Stimulated activated CD4-positive, alpha-beta T cell treated with anti-CD3 and anti-CD28 coated beads, Interleukin-2, amount 100 ng/mL, for 24 hours (primary cell): ENCODE measurements at regions not wholly inside any gene's neighbourhood (a gene's known extent, or its start where the extent isn't known, plus 50 kb on each side); places are given as distances from the start of the nearest gene placed in this dataset.
"Not testable (repeated sequence)": the region's sequence is repeated elsewhere in the genome, so short reads cannot be mapped to it uniquely, and the experiment has no call there.

Experiments
- DNase-seq, 2 donors: peaks; one replicate each; pipeline ENCODE4 v3.0.0-alpha.2; 2020

DNA sequence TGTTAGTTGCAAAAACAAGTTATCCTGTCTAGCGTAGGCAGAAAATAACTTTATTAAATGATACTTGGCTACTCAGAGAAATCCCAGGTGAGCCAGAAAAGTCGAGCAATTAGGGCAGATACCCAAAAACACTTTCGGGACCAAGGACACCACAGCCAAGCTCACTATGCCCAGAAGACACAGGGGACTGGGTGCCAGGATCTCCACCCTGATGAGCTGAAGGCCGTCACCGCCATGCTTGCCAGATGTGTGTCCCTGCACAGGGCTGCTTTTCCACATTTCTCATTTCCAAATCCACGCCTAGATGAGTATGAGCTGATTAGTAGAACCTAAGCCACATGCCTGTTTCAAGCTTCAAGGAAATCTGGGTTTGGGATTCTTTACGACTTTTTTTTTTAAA, 214.0 kb upstream of the SMLR1 start:
- no peak for DNase-seq

DNA sequence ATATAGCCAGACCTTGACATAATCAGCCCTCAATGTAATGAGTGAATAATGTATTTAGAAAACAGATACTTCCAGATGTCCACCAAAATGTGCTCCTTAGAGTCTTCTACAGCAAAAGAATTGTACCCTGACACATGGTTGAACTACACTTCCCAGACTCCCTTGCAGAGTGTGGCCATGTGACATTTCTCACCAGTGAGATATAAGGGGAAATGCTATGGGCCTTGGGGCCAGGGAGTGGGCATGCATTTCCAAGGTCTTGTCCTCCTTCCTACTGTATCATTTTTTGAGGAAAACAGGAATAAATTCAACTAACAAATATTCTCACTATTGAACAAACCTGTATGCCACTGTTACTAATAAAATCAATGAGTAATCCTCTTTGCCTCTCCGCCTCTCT, 211.4 kb upstream of the SMLR1 start:
- no peak for DNase-seq

DNA sequence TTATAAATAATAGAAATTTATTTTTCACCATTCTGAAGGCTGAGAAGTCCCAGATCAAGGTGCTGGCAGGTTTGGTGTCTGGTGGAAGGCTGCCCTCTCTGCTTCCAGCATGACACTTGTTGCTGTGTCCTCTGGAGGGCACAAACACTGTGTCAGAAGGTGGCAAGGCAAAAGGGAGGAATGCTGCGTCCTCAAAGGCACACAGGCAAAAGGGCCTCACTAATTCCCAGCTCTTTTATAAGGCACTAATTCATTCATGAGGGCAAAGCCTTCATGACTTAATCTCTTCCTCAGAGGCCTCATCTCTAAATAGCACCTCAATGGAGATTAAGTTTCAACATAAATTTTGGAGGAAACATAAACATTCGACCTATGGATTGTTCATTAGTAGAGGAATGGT, 209.5 kb upstream of the SMLR1 start:
- no peak for DNase-seq

DNA sequence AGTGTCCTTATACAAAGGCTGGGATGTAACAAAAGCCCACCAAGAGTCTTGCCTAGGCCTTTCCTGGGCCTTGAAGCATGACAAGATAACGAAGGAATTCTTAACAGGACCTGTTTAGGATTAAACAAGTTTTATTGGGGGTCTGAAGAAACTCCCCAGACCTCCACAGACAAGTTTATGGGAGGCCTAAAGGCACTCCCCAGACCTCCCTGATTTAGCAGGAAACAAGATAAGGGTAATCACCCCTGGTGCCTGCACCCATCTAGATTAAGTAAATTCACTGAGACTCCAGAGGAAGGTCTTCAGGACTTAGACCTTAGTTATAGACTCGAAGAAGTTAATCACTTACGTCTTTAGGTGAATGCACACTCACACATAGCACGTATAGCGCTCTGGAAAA, 208.4 kb upstream of the SMLR1 start:
- DNase-seq = not testable (repeated sequence)

DNA sequence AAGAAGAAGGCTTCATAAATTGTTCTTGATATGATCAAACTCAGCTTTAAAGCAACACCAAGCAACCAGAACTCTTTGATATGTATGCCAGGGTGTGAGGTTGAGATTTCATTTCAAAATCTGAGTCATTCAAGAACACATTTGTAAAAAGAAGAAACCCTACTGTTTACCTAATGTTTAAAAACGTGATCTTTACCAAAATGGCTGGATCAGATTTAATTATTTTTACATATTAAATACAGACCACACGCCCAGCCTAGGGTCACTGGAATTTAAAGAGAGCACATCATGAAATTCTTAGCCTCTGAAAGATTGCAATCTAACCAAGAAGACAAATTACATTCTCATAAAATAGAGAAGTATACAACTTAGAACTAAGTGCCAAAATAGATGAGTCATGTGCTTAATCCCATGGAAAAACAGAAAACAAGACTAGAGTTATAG, 206.8 kb upstream of the SMLR1 start:
- DNase-seq = no peak

DNA sequence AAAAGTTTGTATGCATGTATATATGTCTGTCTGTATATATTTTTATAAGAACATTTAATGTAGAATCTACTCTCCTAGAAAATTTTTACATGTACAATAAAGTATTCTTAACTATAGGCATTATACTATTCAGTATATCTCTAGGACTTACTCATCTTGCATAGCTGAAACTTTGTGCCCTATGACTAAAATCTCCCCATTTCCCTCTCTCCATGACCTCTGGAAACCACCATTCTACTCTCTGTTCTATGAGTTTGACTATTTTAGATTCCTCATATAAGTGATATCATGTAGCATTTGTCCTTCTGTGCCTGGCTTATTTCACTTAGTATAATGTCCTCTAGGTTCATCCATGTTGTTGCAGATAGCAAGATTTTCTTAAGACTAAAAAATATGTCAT, 205.1 kb upstream of the SMLR1 start:
- DNase-seq = no peak

DNA sequence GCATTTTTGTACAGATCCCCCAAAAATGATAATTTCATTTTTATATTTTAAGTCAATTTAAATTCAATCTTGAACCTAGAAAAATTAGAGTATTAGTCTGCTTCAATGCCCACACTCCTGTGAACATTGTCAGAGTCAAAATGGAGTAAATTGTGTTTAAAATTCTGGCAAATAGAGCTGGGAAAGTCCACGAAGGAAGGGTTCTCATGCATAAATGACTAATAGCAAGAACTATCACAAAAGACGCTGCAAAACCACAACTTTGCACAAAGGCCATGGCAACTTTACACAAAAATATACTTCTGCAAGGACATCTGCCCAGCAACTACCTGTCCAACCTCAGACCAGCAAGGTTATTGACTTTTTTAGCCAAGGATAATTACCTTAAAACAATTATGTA, 203.2 kb upstream of the SMLR1 start:
- no peak for DNase-seq

DNA sequence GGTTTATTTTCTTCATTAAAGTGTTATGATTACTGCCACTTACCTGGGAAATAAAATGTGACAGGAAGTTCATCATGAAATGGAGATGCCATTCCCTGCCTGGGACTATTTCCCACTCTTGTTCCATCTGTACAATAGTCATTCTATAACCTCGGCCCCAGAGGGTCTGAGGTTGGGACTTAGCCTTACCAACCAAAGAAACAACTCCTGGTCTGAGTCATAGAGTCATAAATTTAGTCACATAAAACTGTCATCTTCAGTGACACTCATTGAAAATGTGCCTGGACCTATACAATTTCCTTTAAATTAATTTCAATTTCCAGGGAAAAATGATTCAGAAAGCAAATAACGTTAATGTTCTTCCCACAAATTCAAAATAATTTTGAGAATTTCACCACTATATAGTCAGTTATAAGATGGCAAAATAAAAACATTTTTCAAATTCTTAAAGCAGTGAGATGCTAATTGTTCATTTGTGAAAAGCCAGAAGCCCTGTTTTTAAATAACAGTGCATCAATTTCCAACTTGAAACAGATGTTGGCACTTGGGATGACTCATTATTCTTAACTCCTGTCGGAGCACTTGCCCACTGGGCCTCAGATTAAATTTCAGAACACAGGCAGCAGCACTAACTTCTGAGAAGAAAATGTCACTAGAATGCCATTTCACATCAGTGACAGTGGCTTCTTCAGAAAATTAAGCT, 201.2 kb upstream of the SMLR1 start:
- DNase-seq = peak in 1 of 2 donors; percentile 9

DNA sequence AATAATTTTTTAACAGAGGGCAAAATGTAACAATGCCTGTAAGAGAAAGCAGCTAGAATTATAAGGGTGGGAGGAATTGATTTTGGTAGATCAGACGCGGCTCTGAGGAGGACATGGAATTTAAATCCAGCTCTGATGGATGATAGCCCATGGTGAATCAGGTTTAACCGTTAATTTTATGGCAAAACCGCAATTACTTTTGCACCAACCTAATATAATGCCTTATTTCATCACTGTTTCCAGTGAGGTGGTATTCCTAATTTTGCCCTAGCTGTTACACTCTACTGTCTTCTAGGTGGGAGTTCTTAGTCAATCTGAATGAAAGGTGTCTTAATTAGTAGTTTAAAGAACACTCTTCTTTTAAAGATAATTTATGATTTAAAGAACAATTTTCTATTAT, 198.3 kb upstream of the SMLR1 start:
- DNase-seq = no peak

DNA sequence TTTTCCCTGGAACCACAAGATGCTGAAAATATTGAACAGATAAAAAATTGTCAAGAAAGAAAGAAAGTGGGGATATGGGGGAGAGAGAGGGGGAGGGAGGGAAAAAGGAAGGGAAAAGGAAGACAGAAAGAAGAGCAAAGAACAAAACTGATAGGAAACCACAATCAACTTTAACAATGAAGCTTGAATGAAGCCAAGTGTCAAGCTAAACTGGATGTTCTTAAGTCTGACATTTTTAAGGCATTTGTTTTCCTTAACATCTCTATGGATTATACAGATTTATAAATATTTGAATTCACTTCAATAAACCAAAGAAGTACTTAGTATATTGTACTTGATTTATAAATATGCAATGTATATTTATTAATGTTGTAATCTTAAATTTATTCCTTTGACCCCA, 197.6 kb upstream of the SMLR1 start:
- no peak for DNase-seq

DNA sequence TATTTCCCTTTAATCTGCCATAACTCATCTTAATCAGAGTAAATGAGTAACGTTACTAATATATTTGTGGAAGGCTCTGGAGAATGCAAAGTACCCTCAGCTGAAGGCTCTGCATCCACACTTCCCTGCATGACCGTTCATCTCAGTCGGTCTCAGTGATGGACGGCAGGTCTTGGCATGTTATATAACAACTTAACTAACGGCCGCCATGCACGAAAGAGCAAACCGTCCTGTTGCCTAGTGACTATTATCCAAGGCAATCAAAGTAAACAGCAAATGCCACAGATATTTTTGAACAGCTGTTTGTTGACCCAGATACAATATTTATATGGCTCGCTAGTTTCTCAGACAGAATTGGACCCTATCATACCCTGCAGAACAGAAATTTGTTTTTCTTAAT, 194.9 kb upstream of the SMLR1 start:
- DNase-seq = no peak

DNA sequence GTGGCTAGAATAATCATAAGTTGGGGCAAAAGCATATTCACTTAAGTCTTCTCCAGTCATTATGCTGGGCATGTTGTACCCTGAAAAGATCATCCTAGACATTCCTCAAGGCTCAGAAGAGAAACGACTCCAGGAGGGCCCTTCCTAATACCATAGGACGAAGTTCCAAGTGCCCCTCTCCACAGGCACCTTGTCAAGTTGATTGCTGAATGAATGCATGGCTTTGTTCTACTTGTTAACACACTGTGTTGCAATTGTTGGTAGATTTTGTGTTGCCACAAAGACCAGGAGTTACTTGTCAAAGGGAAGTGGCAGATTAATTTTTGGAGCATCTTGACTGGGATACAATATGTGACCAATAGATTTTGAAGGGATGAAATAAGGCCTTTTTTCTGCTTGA, 194.3 kb upstream of the SMLR1 start:
- no peak for DNase-seq

DNA sequence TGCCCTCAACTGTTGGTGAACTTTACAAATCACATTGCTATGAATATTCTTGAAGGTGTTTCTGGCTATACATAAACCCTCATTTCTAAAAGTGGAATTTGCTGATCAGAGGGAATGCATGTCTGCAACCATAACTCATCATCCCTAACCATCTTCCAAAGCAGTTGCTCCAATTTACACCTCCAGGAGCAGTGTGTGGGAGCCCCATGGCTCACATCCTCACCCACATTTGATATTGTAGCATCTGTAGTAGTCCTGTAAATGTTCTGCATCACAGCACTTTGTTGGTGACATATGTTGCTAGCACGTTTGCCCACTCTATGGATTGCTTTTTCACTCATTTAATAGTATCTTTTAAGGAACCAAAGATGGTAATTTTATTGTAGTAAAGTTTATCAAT, 183.8 kb upstream of the SMLR1 start:
- DNase-seq = no peak

DNA sequence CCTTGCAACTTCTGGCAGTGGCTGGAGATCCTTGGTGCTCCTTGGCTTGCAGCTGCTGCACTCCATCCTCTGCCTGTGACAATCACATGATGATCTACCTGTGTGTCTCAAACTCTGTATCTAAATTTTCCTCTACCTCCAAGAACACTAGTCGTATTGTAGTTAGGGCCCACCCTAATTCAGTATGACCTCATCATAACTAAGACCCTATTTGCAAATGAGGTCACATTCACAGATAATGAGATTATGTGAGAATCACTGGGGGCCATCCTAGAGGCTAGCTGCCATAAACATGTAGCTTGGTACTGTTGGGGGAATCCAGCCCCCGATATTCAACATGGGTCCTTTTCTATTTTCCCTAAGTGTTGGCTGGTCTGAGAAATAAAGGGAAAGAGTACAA, 183.0 kb upstream of the SMLR1 start:
- DNase-seq = no peak

DNA sequence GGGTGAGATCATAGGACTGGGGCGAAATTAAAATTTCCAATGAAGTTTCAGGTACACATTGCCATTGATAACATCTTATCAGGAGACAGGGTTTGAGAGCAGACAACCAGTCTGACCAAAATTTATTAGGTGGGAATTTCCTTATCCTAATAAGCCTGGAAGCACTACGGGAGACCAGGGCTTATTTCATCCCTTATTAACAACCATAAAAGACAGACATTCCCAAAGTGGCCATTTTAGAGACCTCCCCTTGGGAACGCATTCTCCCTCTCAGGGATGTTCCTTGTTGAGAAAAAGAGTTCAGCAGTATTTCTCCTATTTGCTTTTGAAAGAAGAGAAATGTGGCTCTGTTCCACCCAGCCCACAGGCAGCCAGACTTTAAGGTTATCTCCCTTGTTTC, 182.4 kb upstream of the SMLR1 start:
- not testable (repeated sequence) for DNase-seq

DNA sequence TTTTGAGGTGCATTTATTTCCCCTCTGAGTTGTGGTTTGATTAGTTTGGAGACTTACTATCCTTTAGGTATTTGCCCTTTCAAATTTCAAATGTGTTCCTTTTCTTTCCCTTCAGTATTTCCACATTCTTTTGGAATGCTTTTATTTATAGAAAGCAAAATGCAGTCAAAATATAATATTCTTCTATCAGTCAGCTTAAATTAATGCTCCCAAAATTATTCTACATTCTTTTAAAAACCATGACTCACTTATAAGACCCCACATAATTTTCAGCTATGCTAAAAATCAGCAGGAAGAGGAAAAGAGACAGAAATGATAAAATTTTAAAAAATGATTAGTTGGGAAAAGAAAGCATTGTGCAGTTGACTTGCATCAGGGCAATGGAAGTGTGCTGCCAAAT, 180.0 kb upstream of the SMLR1 start:
- no peak for DNase-seq

DNA sequence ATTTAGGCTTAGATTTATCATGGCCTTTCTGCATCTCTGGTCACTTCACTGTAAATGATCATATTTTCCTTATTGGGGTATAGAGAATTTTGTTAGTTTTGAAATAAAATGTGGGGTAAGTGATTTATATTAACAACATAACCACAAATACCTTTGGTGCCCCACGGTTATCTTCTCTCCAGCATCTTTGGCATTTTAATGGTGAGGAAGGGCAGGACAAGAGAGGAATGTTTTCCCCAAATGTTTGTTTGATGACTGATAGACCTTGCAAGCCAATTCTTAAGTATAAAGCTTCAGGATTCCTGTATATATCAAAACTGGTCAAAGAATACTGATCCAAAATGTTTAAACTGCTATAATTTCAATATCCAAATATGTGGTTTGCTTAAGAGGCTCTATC, 171.6 kb upstream of the SMLR1 start:
- no peak for DNase-seq

DNA sequence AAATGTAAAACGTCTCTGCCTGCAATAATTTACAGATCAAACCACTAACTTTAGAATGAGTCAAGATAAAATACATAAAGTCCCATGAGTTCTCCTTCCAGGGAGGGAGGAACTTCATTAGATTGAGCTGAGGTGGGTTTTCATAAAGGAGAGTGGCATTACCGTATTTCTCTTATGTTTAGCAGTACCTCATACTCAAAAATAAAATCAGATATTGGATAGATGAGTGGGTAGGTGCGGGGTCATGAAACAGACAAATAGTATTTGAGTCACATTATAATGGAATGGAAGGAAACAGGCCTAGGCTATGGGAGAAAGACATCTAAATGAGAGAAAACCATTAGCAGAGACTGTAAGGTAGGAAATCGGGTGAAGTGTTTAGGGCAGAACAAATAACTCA, 166.1 kb upstream of the SMLR1 start:
- DNase-seq = no peak

DNA sequence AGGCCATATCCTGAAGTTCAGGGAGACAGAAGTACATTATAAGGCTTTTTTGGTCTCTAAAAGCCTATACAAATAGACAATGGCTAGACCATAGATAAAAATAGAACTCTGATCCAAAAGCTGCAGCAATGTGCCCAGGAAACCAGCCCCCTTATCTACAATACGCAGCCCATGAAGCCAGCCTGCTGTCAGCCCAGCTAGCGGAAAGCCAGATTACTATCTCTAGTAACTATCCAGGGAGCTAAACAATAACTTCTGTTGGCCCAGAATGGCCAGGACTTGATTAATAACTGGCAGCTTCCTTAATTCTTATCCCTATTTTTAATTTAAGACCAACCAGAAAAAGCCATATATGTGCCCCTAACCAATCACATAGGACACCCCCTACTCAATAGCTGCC, 160.4 kb upstream of the SMLR1 start:
- no peak for DNase-seq

DNA sequence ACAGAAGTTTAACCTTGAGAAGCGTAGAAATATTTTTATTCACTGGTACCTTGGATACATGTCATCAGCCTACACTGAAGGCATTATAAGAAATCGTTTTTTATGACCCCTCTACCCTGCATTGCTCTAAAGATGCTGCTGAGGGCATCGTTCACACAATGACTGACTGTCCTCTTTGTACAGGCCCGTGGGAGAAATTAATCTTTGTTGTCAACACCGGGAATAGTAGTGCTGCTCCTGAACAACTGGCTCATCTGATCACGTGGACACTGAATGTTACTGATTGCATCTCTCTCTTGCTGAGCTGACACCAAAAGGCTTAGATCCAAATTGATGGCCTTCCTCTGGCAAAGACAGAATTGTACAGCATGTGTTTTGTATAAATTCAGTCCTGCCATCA, 157.1 kb upstream of the SMLR1 start:
- no peak for DNase-seq

DNA sequence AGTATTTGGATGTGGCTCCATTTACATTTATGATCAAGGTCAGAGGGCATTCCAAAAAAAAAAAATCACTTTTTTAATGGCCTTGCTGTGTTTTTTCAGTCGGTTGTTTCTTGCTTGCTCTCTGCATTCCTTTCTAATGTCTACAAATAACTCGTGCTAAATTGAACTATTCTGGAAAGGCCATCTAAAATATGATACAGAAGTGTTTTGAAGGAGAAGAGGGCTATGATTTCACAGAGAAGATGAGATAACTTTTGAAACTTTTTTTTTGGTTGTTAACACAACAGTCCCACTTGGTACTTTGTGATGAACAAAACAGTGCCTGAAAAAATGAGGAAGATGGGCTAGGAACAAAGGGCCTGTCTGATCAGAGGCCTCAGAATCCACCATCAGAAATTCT, 156.1 kb upstream of the SMLR1 start:
- DNase-seq = no peak

DNA sequence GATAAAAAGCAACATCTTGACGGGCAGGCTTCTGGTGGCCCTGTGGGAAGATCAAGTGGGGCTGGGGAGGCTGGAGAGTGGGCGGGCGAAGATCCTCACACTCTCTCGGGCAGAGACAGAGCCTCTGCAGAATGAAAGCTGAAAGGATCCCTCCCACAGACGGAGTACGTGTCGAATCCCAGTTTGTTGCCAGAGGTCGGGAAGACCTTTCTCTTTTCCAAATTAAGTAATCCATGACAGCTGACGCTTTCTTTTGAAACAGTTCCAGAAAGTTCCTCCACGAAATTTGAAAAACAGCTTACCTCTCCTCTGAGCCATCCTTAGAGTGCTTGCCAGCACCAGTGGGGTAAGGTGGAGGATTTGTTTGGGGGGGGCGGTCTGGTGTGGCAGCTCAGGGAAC, 155.6 kb upstream of the SMLR1 start:
- DNase-seq = no peak

DNA sequence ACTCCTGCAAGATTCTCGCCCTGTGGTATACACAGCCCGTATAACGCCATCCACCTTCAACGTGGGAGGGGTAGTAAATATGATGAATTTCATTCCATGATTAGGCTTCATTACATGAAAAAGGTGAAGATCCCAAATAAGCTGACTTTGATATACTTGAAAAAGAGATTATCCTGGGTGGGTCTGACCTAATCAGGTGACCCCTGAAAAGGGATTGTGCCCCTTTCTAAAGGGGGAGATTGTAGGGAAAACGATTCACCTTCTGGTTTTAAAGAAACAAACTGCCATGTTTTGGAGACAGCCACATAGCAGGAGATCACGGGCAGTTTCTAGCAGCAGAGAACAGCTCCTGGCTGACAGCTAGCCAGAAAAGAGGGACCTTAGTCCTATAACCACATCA, 155.1 kb upstream of the SMLR1 start:
- DNase-seq = no peak

DNA sequence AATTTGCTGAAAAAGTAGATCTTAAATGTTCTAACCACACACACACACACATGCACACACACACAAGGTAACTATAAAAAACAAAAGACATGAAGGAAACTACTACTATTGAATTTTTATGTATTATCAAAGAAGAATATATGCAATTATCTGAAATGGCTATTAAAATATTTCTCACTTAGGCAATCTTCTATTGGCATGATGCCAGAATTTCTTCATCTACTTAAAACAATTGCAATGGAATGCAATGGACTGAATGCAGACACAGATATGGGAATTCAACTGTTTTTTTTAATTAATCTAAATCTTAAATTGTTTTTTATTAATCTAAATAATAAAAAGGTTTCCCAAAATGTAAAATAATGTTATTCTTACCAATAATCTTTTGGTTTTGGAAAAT, 152.6 kb upstream of the SMLR1 start:
- no peak for DNase-seq

DNA sequence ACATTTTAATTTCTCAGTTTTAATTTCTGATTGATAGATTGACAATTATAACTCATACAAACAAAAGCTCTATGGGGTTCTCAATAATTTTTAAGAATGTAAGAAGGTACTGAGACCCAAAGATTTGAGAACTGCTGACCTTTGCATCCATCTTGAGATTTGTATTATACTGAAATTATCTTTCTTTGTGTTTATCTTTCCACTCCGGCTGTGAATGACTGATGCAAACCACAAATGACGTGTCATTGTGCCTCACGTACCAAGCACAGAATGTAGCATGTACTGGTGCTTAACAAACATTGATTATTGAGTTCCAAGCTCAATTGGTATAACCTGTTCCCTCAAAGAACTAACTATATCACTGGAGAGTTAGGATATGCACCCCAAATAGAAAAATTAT, 152.1 kb upstream of the SMLR1 start:
- no peak for DNase-seq
